Hematopoietic multipotent progenitor cell (in vitro differentiated cells): ENCODE measurements at regions not wholly inside any gene's neighbourhood (a gene's known extent, or its start where the extent isn't known, plus 50 kb on each side); places are given as distances from the start of the nearest gene placed in this dataset.
"Not testable (repeated sequence)": the region's sequence is repeated elsewhere in the genome, so short reads cannot be mapped to it uniquely, and the experiment has no call there.

Experiments
- DNase-seq, 3 donors: peaks; one replicate each; pipeline ENCODE4 v3.0.0-alpha.2; 2011 to 2015; ENCODE audit warnings: low read depth in 2 of 3, low spot score in 2 of 3

DNA sequence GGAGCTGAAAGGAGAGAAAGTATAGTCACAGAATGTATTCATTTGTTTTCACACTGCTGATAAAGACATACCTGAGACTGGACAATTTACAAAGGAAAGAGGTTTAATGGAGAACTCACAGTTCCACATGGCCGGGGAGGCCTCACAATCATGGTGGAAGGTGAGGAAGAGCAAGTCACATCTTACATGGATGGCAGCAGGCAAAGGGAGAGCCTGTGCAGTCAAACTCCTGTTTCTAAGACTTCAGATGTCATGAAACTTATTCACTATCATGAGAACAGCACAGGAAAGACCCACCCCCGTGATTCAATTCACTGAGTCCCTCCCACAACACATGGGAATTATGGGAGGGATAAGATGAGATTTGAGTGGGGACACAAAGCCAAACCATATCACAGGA lies 224.7 kb downstream of the LNPK start:
- not testable (repeated sequence) for DNase-seq

DNA sequence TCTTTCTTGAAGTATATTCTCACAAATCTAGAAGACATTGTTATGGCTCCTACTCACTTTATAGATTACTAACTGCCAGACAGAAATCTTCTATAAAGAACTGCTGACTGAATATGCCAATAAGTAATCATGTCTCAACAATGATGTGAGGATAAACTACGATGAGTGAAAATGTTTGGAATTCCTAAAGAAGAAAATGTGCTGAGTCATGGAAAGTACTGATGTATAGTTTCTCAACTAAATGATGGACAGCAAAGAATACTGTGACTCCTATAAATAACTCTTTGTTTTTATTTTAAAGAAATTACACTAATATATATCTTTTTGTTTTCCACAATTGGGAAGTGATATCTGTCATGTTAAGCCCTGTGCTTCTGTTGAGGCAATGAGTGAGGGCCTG lies 232.9 kb downstream of the LNPK start:
- DNase-seq = no peak

DNA sequence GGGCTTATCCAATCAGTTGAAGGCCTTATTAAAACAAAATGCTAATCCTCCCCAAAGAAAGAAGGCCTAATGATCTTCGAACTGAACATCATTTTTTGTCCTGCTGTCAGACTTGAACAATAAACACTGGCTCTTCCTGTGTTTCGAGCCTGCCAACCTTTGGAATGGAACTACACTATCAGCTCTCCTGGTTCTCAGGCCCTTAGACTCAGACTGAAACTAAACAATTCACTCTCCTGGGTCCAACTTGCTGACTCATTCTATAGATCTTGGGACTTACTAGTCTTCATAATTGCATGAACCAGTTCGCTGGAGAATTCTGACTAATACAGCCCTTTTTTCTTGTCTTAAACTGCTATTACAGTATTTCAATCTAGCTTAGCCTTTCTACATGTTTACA lies 235.2 kb downstream of the LNPK start:
- no peak for DNase-seq

DNA sequence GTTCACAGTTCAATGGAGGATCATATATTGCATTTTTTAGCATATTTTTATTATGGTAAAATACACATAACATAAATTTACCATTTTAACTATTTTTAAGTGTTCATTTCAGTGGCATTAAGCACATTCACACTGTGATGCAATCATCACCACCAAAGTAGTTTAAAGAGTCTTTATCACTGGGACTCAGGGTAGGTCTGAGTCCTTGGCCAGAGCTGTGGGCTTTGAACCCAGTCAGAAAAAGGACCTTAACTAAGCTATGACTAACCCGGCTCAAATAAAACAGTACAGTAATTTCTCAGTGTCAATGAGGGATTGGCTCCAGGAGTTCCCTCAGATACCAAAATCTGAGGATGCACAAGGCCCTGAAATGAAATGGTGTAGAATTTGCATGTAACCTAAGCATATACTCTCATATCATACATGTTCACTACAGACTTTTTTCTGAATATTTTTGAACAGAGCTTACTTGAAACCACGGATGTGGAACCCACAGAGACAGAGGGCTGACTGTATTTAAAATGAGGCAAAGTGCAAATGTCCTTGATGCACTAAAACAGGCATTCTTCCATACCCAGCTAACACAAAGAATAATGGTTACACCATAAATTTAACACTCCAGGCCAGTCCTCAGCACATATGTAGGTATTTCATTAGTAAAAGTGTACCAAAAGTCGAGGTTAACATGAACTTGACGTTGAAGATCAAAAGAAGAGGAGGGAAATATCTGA lies 246.2 kb downstream of the LNPK start:
- no peak for DNase-seq

DNA sequence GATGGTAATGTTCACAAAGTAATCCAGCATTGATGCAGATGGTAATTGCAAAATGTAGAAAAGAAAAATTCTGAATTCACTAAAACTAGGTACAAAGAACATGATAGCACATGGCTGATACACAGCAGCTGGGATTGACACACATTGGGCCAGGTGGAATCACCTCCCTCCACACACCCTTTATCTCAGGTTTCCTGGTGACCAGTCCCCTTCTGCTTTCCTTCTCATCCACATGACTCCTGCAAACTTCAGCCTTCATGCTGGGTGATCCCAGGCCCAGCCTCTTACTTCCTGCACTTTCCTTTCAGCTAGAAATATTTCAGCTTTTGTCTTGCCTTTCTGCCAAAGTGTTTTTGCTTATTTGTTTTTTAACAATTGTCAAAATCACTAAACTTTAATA lies 246.9 kb downstream of the LNPK start:
- no peak for DNase-seq

DNA sequence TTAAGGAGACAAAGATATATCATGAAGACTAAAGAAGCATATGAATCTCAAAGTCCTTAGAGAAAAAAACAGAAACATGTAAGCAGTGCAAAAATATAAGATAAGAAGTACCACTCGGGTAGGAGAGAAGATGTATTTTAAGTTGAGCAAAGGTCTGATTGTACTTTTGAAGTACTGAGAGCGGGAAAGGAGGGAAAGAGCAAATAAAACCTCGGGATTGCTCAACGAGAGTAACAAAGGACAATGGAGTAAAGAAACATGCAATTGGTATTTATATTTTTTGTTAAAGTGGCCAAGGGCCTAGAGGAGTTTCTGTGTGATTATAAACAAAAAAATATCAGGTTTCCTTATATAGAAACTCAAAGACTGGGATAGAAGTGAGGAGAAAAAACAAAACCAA lies 251.9 kb downstream of the LNPK start:
- DNase-seq = no peak

DNA sequence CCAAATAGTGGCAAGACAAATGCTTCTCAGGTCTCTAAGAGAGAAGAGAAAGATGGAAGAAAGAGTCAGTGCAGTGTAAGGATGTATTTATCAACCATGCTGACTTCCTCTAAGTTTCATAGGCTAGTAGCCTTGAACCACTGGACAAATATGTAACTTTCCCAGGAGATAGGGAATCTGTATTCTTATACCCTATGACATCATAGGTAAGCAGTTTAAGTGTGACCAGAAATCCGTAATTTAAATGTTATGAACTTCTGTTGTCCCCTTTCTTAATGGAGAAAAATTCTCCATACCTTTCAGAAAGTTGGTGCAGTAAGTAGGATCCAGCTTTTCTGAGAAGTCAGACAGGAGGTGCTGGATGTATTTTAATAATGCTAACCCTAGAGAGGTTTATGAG lies 256.2 kb downstream of the LNPK start:
- no peak for DNase-seq

DNA sequence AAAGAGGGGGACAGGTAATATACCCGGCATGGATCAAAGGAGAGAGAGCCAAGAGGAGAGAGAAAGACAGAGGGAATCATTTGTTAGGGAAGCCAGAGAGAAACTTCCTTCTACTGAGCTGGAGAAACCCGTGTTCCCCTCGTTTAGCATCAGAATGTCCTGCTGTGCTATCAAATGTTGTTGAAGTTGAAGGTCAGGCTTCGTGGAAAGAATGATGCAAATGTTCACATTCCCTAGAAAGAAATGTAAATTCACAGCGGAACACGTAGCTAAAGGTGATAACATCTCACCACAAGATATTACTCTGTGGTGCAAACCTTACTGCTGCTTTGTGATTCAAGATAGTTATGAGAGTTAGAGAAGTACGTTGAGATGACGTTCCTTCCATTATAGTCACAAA lies 258.1 kb downstream of the LNPK start:
- DNase-seq = no peak

DNA sequence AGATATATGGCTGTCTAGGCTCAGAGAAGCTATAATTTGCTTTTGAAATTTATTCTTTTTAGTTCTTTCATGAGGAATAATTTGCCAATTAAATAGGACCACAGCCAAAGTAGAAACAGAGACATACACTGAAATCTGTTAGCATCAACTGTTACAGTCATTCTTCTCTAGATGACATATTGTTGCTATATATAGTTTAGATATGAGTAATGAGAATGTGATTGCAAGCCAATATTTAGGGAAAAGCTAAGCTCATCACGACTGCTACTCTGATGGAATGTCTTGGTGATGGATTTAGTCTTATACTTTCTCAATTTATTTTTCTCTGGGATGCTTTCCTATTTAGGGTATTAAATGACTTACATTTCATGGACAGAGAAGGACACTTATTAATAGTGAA lies 259.1 kb downstream of the LNPK start:
- no peak for DNase-seq

DNA sequence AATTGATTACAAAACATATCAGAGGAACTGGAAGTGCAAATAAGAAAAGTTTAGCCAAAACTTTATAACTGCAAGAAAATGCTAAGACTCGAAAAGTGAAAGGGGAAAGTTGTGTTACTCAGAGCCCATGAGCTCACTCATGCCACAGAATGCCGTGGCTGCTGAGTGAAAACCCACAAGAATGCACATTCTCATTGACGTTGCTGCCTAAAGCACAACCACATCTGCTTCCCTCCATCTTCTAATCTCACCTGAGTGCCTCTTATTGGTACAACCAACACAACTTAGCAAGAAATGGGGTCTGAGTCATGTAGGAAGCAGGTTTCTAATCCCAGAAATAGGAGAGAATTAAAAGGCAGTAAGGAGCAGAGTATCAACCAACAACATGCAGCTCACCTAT lies 259.7 kb downstream of the LNPK start:
- no peak for DNase-seq

DNA sequence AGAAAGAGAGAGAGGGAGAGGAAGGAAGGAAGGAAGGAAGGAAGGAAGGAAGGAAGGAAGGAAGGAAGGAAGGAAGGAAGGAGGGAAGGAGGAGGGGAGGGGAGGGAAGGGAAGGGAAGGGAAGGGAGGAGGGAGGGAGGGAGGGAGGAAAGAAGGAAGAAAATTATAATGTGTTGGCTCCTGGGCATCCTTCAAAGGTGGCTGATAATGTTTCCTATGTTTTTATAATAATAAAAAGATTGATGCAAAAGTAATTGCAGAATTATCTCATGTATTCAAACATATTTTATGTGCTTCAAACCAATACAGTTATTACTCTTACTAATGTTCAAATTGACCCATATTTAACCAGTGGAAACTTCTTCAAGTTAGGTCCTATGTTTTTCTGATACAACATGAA lies 260.9 kb downstream of the LNPK start:
- DNase-seq = no peak

DNA sequence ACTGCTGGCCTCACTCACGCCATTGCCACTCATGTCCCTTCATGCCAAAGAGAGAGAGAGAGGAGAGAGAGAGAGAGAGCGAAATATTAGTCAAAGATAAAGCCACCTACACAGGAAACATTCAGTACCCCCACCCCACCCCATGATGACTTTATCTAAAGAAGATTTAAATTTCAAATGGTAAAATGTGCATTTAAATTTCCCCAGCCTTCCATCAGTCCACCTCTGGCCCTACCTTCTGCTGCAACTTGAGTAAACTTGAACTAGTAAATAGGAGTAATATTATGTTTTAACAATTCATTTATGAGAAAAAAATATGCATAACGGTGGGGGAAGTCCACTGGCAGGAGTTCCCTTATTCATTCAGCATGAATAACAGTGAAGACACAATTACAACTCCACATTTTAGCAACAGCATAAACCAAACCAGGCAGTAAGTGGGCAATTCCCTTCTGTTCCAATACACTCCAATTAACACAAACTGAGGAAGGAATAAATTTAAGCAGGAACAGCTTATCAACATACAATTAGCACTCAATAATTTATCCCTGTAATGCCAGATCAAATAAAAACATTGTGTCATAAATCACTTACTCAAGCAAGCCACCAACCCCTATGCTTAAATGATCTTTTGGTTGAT lies 264.2 kb downstream of the LNPK start:
- no peak for DNase-seq

DNA sequence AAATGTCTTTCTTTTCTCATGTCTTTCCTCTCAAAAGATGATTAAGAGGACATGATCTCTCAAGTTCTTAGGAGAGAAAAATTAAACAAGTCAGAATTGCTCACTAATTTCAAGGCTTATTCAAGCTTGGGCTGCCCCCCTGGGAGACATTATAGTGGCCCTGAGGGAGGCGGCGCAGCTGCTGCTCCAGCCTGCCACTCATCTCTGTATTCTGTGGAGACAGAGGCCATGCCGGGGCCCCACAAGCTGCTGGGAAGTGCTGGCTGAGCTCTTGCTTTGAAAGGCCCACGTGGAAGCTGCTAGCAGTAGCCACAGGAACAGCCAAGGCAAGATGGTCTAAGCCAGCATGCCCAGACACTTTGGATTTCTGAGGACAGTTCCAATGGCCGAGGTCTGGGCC lies 267.4 kb downstream of the LNPK start:
- no peak for DNase-seq

DNA sequence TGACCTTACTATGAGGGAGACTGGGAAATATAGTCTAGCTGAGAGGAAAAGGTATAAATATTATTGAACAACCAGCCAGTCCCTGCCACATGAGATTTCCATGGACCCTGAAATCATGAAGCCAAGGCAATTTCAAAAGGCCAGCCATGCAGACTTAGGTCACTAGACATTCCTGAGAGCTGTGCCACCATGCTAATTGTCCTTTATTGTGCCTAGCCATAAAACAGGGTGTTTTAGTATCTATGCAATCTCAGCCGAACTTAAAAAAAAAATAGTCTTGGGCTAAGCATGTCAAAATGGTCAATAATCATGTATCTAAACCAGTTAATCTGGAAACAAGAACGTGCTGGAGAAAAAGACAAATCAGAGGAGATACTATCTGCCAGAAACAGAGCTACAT lies 269.5 kb downstream of the LNPK start:
- no peak for DNase-seq

DNA sequence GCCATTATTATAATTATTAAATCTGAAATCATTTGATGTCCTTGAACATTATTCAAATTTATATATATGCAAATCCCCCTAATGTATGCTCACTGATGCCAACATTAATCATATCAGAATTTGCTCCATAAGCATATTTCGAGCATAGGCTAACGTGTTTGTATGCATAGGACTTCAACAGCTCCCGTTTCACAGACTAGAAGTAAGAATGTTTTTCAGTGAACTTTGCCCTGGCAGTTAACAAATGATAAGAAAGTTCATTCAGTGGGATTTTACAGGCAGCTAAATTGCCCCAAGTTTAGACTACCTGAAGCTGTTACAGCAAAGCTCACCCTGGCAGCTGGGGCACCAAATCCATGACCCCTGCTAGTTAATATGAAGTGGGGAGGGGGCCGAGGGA lies 272.0 kb downstream of the LNPK start:
- no peak for DNase-seq

DNA sequence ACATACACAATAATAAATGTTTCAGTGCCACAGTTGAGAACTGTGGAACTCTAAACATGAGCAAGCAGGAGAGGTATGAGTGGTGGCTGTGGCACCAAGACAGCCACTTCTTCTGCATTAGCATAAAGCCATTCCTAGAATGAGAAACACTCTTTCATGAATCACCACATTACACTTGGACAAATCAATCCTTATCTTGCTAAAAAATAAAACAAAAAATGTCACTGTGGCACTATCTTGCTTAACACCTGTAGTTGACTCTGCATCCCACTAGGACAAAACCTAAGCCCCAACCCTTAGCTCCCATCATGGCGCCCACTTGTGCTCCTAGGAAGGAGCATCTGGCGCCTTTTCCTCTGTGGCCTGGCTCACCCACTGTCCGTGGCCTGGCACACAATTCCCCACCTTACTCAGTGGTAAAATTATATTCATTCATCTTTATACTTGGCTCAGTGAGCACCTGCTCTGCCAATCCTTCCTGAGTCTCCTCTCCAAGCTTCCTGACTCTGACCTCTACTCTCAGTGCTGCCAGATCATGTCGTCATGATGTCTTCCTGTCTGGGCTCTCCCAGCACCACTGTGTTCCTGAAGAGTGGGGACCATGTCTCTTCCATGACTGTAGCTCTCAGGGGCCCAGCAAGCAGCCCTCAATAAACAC lies 272.9 kb downstream of the LNPK start:
- DNase-seq = no peak

DNA sequence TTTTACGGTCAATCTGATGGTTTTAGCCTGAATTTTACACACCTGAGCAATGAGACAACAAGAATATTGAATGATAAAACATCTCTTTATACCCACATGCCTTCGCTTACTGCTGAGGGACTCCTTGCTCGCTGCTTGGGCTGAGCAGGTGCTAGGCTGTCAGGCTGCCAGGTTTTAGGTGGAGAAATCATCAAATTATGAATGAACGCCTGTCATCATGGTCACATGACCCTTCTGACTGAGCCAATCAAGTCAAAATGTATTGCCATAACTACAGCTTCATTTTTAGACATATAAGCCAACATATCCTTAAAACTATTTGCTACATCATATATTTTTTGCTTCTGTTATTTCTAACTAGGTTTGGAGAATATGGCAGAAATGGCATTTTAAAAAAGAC lies 274.0 kb downstream of the LNPK start:
- no peak for DNase-seq

DNA sequence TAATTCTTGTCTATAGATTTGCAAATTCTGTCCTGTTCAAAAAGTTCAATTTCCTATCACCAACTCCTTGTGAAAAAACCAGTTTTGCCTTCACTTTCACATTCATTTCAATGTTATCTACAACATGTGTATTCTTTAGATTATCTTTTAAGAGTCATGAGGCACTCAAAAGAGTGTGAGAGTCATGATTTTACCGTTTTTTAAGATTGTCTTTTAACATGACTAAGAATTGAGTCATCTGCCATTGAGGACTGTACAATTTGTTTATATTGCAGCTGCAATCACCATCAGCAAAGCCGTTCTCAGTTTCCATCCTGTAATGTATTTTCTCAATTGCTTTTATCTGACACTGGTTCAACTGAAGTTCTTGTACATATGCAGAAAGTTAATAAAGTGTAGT lies 275.8 kb downstream of the LNPK start:
- DNase-seq = no peak

DNA sequence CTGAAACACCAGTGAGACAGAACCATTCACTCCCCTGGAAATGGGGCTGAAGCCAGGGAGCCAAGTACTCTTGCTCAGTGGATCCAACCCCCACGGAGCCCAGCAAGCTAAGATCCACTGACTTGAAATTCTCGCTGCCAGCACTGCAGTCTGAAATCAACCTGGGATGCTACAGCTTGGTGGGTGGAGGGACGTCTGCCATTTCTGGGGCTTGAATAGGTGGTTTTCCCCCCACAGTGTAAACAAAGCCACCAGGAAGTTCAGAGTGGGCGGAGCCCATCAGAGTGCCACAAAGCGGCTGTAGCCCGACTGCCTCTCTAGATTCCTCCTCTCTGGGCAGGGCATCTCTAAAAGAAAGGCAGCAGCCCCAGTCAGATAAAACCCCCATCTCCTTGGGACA lies 292.8 kb downstream of the LNPK start:
- no peak for DNase-seq

DNA sequence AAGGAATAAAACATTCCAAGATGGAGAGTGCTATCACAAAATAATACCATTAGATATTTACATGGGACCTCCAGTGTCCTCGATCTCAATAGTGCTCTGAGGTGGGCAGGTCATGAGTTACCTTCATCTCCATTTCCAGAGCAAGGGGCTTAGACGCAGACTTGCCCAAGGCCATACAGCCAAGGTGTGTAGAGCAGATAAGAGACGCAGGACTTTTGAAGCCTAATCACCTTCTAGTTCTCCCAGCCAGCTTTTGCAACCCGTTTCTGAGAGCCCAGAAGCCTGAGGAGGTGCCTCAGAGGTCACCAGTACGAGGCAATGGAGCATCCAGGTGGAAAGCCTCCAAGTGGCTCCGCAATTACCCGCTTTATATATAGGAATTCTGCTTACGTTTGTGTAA lies 294.7 kb downstream of the LNPK start:
- no peak for DNase-seq

DNA sequence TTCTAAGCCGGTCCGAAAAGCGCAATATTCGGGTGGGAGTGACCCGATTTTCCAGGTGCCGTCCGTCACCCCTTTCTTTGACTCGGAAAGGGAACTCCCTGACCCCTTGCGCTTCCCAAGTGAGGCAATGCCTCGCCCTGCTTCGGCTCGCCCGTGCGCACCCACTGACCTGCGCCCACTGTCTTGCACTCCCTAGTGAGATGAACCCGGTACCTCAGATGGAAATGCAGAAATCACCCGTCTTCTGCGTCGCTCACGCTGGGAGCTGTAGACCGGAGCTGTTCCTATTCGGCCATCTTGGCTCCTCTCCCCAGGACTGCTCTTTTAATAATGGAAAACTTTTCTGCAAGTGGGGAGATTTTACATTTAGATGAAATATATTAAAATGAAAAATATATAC lies 297.5 kb downstream of the LNPK start:
- DNase-seq = not testable (repeated sequence)

DNA sequence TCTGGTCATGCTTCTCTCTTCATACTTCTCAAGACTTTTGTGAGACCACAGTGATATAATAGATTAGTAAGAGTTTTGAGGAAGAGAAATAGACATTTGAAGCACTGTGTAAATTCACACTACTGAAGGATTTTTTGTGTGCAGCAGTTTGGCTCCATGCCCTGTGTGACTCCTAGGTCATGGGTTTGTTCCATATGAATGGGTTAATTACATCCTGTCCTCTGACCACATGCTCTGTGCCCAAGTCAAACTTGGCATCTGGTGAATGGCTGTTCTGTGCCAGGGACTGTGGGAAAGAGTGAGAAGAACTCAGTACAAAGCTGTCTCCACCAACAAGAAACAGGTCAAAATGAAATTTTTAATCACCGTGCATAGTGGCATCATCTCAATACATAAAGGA lies 304.0 kb downstream of the LNPK start:
- no peak for DNase-seq
